OCI-LY7 (cell line): ENCODE measurements at regions not wholly inside any gene's neighbourhood (a gene's known extent, or its start where the extent isn't known, plus 50 kb on each side); places are given as distances from the start of the nearest gene placed in this dataset.

Experiments used
- CTCF ChIP-seq: fragments of 200-600 bp; sonication (generic); conservative IDR thresholded peaks from 2 replicates; pipeline ENCODE4 v1.5.1; 2014; ENCODE audit warnings: mild to moderate bottlenecking, antibody characterized with exemption, low read length, moderate library complexity, mixed read lengths
- EZH2phosphoT487 ChIP-seq: fragments of 200-600 bp; sonication (generic); IDR thresholded peaks from 2 replicates; pipeline ENCODE4 v1.6.1; 2018; ENCODE audit warnings: low read depth, borderline replicate concordance, mild to moderate bottlenecking, mixed run types, antibody characterized with exemption, low read length, moderate library complexity, mixed read lengths

- no peak for TF ChIP-seq CTCF
- no peak for TF ChIP-seq EZH2phosphoT487
Measured at GRCh38 chr3:55147856-55148720, 220.2 kb upstream of the LRTM1 start.
